ENCODE measurements at regions not wholly inside any gene's neighbourhood (a gene's known extent, or its start where the extent isn't known, plus 50 kb on each side); places are given as distances from the start of the nearest gene placed in this dataset.

DNA sequence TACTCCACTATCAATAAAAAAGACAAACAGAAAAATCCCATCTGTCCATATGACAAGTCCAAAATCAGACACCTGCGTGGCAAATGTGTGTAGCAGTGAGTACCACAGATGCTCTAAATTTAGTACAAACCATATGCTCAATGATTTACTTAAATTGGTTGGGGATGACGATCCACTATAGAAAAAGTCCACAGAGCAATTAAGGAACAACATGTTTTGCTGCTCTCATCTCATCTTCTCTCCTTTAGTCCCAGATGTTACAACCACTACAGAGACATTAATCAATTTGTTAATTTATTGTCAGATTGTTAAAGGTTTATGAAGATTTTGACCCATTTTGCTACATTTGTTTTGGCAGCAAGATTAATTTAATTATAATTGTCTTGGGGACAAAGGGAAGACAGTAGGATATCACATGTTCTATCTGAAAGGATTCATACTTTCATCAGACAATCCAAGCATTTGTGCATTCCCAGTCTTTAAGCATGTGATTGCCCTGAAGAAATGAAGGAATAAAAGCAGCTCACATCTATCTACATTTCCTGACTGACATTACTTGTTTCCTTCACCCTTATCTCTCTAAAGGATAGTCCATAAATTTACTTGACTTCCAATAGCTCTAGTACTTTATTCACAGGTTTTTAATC is 2268.1 kb downstream of the PCDH7 start:
- H2AFZ ChIP-seq = no peak overlapping the region
- no peaks in the 10 kb centered on the region for H3K27me3 ChIP-seq (ENCODE audit: control insufficient read depth, insufficient read depth, low read length)
- H3K36me3 ChIP-seq (ENCODE audit: control insufficient read depth, insufficient read depth, low read length) = no peaks in the 10 kb centered on the region
- H3K4me1 ChIP-seq = no peaks in the 10 kb centered on the region
- H3K27ac ChIP-seq = no peak overlapping the region
- H3K79me2 ChIP-seq = no peaks in the 10 kb centered on the region
- H3K9me3 ChIP-seq (ENCODE audit: control insufficient read depth, low read length) = no peaks in the 10 kb centered on the region
- H3K9ac ChIP-seq = no peak overlapping the region
- TF ChIP-seq, protein P1, sequence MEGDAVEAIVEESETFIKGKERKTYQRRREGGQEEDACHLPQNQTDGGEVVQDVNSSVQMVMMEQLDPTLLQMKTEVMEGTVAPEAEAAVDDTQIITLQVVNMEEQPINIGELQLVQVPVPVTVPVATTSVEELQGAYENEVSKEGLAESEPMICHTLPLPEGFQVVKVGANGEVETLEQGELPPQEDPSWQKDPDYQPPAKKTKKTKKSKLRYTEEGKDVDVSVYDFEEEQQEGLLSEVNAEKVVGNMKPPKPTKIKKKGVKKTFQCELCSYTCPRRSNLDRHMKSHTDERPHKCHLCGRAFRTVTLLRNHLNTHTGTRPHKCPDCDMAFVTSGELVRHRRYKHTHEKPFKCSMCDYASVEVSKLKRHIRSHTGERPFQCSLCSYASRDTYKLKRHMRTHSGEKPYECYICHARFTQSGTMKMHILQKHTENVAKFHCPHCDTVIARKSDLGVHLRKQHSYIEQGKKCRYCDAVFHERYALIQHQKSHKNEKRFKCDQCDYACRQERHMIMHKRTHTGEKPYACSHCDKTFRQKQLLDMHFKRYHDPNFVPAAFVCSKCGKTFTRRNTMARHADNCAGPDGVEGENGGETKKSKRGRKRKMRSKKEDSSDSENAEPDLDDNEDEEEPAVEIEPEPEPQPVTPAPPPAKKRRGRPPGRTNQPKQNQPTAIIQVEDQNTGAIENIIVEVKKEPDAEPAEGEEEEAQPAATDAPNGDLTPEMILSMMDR (IDR thresholded peaks at IDR 0.05) = no peak
- H3K4me2 ChIP-seq (ENCODE audit: low read length) = no peak overlapping the region
- H3K4me3 ChIP-seq (ENCODE audit: low read depth, low read length) = no peak overlapping the region

DNA sequence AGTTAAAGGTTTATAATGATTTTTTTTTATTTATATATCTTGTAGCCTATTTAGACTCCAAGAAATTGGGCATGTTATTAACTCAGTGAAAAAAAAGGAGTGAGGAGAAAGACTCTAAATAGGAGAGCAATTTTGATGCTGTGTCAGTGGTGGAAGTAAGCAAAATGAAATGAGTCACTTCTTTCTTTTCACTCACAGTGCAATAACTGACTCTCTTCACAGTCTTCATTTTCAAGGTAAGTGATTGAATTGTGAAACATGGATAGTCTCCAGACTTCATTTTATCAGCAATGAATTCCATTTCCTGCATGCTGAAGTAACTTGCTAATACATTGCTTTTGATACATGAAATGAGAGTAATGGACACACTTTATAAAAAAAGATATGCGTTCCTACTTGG is 2271.5 kb downstream of the PCDH7 start:
- Histone ChIP-seq H3K4me1 (no peaks in the 10 kb centered on the region), H3K4me3 (ENCODE audit: low read depth, low read length) (no peak overlapping the region), H3K27ac (no peak overlapping the region), H3K27me3 (ENCODE audit: control insufficient read depth, insufficient read depth, low read length) (no peaks in the 10 kb centered on the region), H3K79me2 (no peaks in the 10 kb centered on the region), H3K4me2 (ENCODE audit: low read length) (no peak overlapping the region), H3K36me3 (ENCODE audit: control insufficient read depth, insufficient read depth, low read length) (no peaks in the 10 kb centered on the region), H2AFZ (no peak overlapping the region), H3K9ac (no peak overlapping the region), H3K9me3 (ENCODE audit: control insufficient read depth, low read length) (no peaks in the 10 kb centered on the region)
- TF ChIP-seq, protein P1 (IDR thresholded peaks at IDR 0.05) = no peak

DNA sequence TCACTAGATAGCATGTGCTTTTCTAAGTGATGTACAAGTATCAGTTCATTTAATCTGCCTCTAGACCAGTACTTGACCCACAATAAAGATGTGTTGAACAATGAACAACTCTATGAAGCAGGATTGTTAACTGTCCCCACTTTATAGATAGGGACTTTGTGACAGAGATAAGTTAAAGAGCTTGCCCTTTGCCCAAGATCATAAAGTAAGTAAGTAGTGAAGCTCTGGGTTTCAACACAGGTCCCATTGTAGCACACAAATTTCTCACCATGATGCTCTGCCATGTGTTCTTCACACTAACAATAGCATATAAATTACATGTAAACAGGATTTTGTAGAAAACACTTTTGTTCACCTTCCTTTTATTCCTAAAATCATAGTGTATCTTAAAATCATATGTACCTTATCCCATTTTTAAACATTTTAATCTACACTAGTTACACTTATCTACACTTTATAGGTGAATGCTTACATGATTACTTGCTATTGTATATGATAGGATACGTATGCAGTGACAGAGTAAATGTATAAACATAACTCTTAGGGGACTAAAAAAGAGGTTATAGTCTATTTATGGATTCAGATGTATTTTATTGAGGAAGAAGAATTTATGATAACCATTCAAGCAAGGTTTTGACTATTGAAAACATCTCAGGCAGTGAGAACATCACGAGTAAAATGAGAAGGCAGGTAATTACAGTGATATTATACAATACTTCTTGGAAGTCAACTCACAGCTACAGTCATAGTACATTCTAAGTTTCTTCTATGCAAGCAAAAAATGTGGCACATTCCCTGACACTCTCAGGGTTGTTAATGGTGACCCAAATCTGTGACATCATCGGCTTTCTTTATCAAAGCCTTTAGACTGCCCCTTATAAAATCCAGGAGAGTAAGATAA is 2275.1 kb downstream of the PCDH7 start:
- Histone ChIP-seq H3K36me3 (ENCODE audit: control insufficient read depth, insufficient read depth, low read length) (no peaks in the 10 kb centered on the region), H3K27me3 (ENCODE audit: control insufficient read depth, insufficient read depth, low read length) (no peaks in the 10 kb centered on the region), H3K27ac (no peak overlapping the region), H3K4me2 (ENCODE audit: low read length) (no peak overlapping the region), H3K4me1 (no peaks in the 10 kb centered on the region), H3K79me2 (no peaks in the 10 kb centered on the region), H2AFZ (no peak overlapping the region), H3K4me3 (ENCODE audit: low read depth, low read length) (no peak overlapping the region), H3K9me3 (ENCODE audit: control insufficient read depth, low read length) (no peaks in the 10 kb centered on the region), H3K9ac (no peak overlapping the region)
- TF ChIP-seq, protein P1 (IDR thresholded peaks at IDR 0.05) = no peak

DNA sequence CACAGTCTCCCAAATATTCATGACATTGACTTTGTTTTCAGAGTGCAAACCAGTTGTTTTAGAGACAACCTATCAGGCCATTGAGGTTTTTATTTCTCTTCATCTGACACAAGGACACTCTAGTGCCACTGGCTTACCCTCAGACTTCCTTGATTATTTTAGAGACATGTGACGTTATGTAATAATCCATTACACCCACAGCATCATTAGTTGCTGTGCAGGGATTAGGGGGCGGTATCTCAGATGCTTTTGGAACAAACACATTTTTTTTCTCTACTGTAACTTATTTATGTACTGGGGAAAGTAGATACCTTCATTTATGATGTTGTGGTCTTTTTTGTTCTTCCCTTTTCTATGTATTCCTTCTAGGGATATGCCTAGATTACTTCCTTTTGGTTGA is 2293.1 kb downstream of the PCDH7 start:
- no peak overlapping the region for H3K4me3 ChIP-seq (ENCODE audit: low read depth, low read length)
- H3K9ac ChIP-seq = no peak overlapping the region
- H3K4me2 ChIP-seq (ENCODE audit: low read length) = no peak overlapping the region
- no peak overlapping the region for H2AFZ ChIP-seq
- no peaks in the 10 kb centered on the region for H3K4me1 ChIP-seq
- no peaks in the 10 kb centered on the region for H3K9me3 ChIP-seq (ENCODE audit: control insufficient read depth, low read length)
- no peaks in the 10 kb centered on the region for H3K79me2 ChIP-seq
- no peaks in the 10 kb centered on the region for H3K27me3 ChIP-seq (ENCODE audit: control insufficient read depth, insufficient read depth, low read length)
- no peak overlapping the region for H3K27ac ChIP-seq
- H3K36me3 ChIP-seq (ENCODE audit: control insufficient read depth, insufficient read depth, low read length) = no peaks in the 10 kb centered on the region
- TF ChIP-seq, protein P1 (IDR thresholded peaks at IDR 0.05) = no peak
